ENCODE measurements at regions not wholly inside any gene's neighbourhood (a gene's known extent, or its start where the extent isn't known, plus 50 kb on each side); places are given as distances from the start of the nearest gene placed in this dataset.

GRCh38 chr13:85535316-85536084 lies 263.7 kb downstream of the SLITRK6 start:
- DNase-seq, result no peak

DNA sequence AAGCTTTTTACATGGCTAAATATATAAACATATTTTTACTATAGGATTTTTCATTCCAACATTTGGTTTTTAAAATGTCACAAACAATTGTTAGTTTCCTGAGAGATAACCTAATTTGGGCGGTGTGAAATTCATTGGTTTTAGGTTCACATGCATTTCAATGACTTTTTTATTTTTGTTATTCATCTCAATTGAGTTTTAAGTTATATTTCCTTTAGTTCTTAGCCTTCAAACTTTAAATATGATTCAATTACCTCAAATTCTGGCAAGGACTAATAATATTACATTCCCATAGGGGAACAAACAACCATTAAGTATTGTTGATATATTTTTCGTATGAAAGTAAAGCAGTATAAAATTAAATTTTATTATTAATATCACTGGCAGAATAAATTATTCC lies 265.3 kb downstream of the SLITRK6 start:
- DNase-seq, result no peak

- no peak for DNase-seq
Measured at GRCh38 chr13:85529218-85529594, 270.0 kb downstream of the SLITRK6 start.

GRCh38 chr13:85528491-85529217 lies 270.6 kb downstream of the SLITRK6 start:
- DNase-seq, result no peak

- DNase-seq, result no peak
Measured at GRCh38 chr13:85527316-85527715, 271.9 kb downstream of the SLITRK6 start.

DNA sequence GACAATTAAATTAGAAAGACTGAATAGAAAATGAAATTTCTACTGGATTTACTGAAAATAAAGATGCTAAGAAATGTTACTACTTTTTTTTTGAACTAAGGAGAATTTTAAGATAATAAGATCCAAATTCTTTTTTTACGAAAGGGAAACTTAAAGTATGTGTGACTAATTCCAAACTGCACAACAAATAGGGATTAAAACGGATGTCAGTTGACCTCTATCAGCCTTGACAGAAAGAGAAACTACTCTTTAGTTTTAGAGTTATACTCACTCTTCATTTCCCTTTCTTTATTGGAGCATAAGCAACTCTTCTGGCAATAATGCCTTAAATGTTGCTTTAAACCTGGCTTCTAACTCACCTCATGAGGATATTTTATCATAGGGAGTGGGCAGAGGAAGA lies 273.8 kb downstream of the SLITRK6 start:
- no peak for DNase-seq

DNA sequence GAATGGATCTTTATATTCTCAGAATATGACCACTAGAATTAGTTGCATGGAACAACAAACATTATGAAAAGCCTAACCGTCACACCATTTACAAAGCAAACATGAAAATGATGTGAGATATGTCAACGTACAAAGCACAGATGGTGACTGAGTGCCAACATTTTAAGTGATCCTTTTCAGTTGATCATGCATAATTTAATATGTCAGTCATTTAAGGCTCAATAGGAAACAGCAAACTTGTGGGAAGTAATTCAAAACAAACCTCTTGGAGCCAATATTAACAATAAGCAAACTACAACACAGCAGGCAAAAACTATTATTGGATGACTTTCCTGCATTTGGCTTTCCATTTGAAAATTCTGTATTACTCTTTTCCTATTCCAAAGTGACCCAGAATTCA lies 277.6 kb downstream of the SLITRK6 start:
- DNase-seq, result peak; percentile 91

DNA sequence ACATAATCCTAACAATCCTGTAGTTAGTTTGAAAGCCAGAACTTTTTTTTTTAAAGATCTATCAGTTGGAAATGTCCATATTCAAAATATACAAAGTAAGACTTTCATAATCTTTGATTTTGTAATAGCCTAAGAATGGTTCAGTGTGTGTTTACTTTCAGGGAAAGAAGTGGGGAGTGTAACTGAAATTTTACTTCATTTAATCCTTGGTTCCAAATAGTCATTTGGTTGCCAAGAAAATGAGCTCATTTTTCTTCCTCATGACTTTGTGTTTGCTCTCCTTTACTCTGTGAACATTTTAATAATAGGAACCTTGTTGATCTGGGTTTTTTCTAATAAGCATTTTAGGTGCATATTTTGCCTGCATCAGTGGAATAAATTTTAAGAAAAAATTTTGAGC lies 278.8 kb downstream of the SLITRK6 start:
- DNase-seq, result peak; percentile 43

DNA sequence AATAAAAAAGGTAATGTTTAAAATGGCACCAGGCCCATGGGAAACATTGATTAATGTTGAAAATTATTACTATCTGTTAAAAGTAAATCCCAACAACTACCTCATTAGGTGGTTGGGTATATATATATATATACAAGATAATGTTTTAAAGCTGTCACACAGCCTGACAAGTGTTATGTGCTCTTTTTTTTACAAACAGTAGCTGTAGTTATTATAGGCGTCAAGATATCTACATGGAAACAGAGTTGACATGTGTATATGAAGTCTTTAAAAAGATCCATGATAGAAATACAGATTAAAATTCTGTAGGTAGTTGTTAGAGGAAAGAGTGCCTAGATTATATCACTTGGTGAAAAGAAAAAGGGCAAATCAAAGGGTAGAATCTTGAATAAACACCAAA lies 279.9 kb downstream of the SLITRK6 start:
- no peak for DNase-seq

DNA sequence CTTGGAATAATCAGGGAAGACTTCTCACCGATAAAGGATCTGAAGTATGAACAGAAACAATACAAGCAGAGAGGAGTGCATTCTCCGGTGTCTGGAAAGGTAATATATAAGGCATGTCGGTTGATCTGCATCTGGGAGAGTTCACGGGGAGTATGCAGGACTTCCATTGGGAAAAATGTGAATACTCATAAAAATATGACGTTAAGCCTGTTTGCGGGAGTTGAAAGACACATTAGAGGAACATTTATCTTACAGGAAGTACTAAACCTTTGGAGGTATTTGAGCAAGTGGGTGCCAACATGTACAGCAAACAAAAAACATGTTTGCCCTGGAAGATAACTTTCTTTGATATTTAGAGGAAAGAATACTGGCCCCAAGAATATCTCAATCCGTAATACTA lies 286.8 kb downstream of the SLITRK6 start:
- no peak for DNase-seq

- peak; percentile 74 for DNase-seq
Measured at GRCh38 chr13:85509512-85509911, 289.7 kb downstream of the SLITRK6 start.

- peak; percentile 32 for DNase-seq
Measured at GRCh38 chr13:85508683-85509329, 290.4 kb downstream of the SLITRK6 start.

DNA sequence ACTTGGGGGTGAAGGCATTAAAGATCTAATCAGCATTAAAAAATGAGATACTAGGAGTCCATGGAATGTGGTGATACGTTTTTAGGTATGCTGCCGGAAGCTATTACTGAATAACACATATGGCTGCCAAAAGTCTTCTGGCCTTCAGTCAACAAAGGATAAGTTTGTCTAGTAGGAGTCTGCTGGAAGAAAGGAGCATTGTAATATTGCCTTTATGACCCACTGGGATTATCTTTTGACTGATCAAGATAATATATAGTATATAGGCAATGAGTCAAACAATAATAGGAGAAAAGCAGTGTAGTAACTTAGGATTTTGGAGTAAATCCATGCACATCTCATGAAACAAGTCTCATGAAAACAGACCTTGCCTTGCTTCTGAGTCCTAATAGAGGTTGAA lies 295.4 kb downstream of the SLITRK6 start:
- DNase-seq, result no peak

- DNase-seq, result no peak
Measured at GRCh38 chr13:85501616-85502015, 297.6 kb downstream of the SLITRK6 start.

DNA sequence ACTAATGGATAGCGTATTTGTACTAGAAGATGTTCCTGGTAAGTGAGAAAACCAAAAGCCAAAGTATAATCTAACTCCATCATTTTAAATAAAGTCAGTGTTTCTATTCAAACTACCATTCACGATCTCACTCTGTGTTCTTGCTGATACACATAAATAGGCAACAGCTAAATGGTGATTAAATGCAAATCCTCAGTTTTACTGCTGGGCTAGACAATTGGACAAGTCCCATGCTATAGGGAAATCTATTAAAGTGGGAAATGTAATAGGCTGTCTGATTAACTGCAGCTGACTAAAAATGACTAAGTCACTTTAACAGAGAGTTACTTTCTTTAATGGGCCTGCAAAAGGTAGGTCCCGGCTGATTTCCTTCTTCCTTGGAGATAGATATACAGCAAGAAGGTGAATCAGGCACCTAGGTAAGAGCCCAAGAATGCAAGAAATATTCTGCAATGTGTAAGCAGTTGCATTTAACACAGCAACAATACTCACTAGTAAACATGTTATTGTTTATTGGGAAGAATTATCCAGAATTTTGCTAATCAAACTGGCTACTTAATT lies 298.4 kb downstream of the SLITRK6 start:
- no peak for DNase-seq

DNA sequence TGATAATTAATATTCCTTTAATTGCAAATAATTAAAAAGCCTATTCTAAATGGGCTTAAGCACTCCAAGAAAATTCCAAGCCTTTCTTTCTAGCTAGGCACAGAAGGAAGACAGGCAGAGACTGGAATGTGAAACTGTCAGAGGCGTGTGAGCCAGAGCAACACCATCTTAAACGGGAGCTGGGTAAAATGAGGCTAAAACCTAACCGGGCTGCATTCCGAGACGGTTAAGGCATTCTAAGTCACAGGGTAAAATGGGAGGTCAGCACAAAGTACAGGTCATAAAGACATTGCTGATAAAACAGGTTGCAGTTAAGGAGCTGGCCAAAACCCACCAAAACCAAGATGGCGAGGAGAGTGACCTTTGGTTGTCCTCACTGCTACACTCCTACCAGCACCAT lies 300.4 kb downstream of the SLITRK6 start:
- DNase-seq, result no peak

DNA sequence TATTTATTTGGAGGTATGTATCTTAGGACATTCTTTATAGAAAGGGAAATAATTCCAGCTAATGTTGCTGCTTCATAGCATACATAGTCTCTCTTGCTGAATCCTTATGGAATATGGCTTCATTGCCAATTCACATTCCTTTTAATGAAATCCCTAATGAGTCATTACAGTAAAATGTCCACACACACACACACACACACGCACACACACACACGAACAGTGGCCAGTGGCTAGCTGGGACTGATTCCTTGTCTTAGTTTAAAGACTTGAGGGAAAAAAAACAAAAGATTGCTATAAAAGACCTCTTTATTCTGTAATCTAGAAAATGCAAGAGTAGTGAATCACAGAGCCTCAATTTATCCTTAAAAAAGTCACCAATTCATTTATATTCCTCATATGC lies 301.6 kb downstream of the SLITRK6 start:
- no peak for DNase-seq

DNA sequence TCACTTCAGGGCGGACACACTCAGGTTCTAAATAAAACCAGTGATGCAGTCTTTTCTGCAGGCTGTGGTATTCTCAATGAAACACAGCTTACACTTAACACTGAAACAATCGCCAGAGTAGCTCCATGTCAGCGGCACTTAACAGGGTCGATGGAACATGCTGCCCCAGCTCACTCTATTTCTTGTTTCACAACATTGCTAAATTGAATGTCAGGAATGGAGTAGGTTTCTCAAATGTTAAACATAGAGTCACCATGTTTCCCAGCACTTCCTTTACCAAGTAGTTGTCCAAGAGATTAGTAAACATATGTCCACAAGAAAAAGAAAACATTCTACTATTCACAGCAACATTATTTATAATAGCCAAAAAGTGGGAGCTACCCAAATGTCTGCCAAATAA lies 306.9 kb downstream of the SLITRK6 start:
- DNase-seq, result no peak

DNA sequence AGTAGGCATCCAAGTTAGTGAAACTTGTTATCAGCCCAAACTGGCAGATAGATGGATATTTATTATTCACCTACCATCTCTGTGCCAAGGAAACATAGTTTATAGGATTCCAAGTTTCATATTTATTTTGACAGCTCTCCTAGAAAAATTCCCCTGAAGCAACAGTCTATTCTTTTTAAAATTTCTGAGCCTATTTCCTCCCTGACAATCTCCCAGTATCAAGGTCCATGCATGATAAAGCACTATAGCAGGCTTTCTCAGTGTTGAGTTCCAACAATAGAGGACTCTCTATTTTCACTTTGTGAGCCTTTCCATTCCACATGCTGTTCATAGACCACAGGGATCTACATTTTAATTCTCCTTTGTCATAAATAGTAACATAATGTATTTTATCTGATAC lies 312.6 kb downstream of the SLITRK6 start:
- DNase-seq, result no peak

GRCh38 chr13:85473144-85473543 lies 326.1 kb downstream of the SLITRK6 start:
- DNase-seq, result no peak

GRCh38 chr13:85469320-85469719 lies 329.9 kb downstream of the SLITRK6 start:
- DNase-seq, result no peak

GRCh38 chr13:85462792-85463425 lies 336.3 kb downstream of the SLITRK6 start:
- no peak for DNase-seq

DNA sequence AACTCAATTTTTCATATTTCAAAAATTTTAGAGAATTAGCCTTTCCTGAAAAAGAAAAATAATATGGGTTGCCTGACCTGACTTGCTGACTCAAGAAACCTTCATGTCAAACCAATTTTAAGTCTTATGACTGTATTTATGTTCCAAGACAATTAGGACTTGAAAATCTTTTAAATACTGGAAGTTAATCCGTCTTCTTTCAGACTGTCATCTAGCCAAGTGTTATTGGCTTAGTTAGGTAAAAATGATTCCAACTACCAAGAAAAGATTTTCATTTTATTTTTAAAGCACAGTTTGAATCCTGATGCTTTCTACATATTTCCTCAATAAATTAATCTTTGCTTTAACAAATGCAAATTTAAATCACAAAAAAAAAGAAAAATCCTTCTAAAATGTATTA lies 337.6 kb downstream of the SLITRK6 start:
- DNase-seq, result no peak
